SK-N-SH (cell line): ENCODE measurements at regions not wholly inside any gene's neighbourhood (a gene's known extent, or its start where the extent isn't known, plus 50 kb on each side); places are given as distances from the start of the nearest gene placed in this dataset.

Experiments used
- CTCF ChIA-PET: fragments of 300-600, 350-600 bp; formaldehyde crosslinking; extraction: SDS; loops from one replicate; lab custom pipeline; 2021; lab: Yijun Ruan, JAX
- POLR2A ChIA-PET: fragments of 350-600 bp; sonication (Branson Sonifier 250); formaldehyde crosslinking; extraction: SDS; loops from one replicate; lab custom pipeline; 2020; ENCODE audit warnings: antibody characterized with exemption, inconsistent platforms; lab: Yijun Ruan, JAX
- DNase-seq: peaks from one replicate; pipeline ENCODE4 v3.0.0; 2012
- H2AFZ ChIP-seq: fragments of 200-600 bp; sonication (generic); 2 replicates; pipeline ENCODE4 v1.8.1; 2016; ENCODE audit warnings: antibody characterized with exemption, mild to moderate bottlenecking, low read depth
- H3F3A ChIP-seq: fragments of 200-600 bp; sonication (generic); replicated peaks from 2 replicates; pipeline ENCODE3; 2016; ENCODE audit warnings: antibody characterized with exemption, mild to moderate bottlenecking; ENCODE audit not compliant: insufficient read depth
- H3K27ac ChIP-seq, 2 experiments: fragments of 200-500 bp in 1 of 2; fragments of 200-600 bp in 1 of 2; sonication (Bioruptor generic) in 1 of 2; sonication (generic), shearing (Covaris generic) in 1 of 2; 2 replicates each; pipeline versions ENCODE4 v1.5.1 to v1.6.1; 2014 to 2016; ENCODE audit warnings: low read depth in 2 of 2, inconsistent platforms in 1 of 2, low read length in 1 of 2, mild to moderate bottlenecking in 1 of 2, mixed read lengths in 1 of 2
- H3K27me3 ChIP-seq: fragments of 200-600 bp; sonication (generic), shearing (Covaris generic); 2 replicates; pipeline ENCODE4 v1.6.1; 2016; ENCODE audit warnings: mixed run types; ENCODE audit not compliant: insufficient read depth
- H3K36me3 ChIP-seq, 2 experiments: fragments of 200-500 bp in 1 of 2; fragments of 200-600 bp in 1 of 2; sonication (Bioruptor generic) in 1 of 2; sonication (generic) in 1 of 2; replicated peaks in 1 of 2; 2 replicates each; pipeline versions ENCODE3 to v1.5.1; 2014 to 2016; ENCODE audit warnings: low read length in 1 of 2, mild to moderate bottlenecking in 1 of 2; ENCODE audit not compliant: insufficient read depth in 2 of 2, control insufficient read depth in 1 of 2
- H3K4me1 ChIP-seq, 2 experiments: fragments of 200-500 bp in 1 of 2; fragments of 200-600 bp in 1 of 2; sonication (Bioruptor generic) in 1 of 2; sonication (generic), shearing (Covaris generic) in 1 of 2; 2 replicates each; pipeline versions ENCODE4 v1.5.1 to v1.6.1; 2014 to 2016; ENCODE audit warnings: low read depth in 1 of 2, low read length in 1 of 2, mixed run types in 1 of 2; ENCODE audit not compliant: insufficient read depth in 2 of 2, control insufficient read depth in 1 of 2
- H3K4me2 ChIP-seq: fragments of 200-600 bp; sonication (generic), shearing (Covaris generic); 2 replicates; pipeline ENCODE4 v1.6.1; 2017; ENCODE audit warnings: mixed run types
- H3K4me3 ChIP-seq, 2 experiments: fragments of 200-500 bp in 1 of 2; fragments of 200-600 bp in 1 of 2; sonication (Bioruptor generic) in 1 of 2; sonication (generic), shearing (Covaris generic) in 1 of 2; 2 replicates each; pipeline versions ENCODE4 v1.5.1 to v1.8.1; 2014 to 2016; ENCODE audit warnings: low read depth in 2 of 2, inconsistent platforms in 1 of 2, low read length in 1 of 2, mild to moderate bottlenecking in 1 of 2, mixed read lengths in 1 of 2, moderate library complexity in 1 of 2
- H3K79me2 ChIP-seq: fragments of 200-600 bp; sonication (generic); 2 replicates; pipeline ENCODE4 v1.8.1; 2017; ENCODE audit warnings: mild to moderate bottlenecking; ENCODE audit not compliant: insufficient read depth
- H3K9ac ChIP-seq: fragments of 200-600 bp; sonication (generic); 2 replicates; pipeline ENCODE4 v1.6.1; 2017; ENCODE audit warnings: mixed run types
- H3K9me2 ChIP-seq: fragments of 200-600 bp; sonication (generic); 2 replicates; pipeline ENCODE4 v1.6.1; 2017; ENCODE audit warnings: mixed run types
- H3K9me3 ChIP-seq: fragments of 200-600 bp; sonication (generic); 2 replicates; pipeline ENCODE4 v1.6.1; 2017; ENCODE audit warnings: mixed run types, mild to moderate bottlenecking, moderate library complexity
- H4K20me1 ChIP-seq: fragments of 200-600 bp; sonication (generic); 2 replicates; pipeline ENCODE4 v1.6.1; 2017; ENCODE audit warnings: mild to moderate bottlenecking, mixed run types; ENCODE audit not compliant: insufficient read depth
- CHD2 ChIP-seq: fragments of 150-350 bp; IDR thresholded peaks from 2 replicates; pipeline ENCODE4 v1.6.1; 2018; ENCODE audit warnings: low read length; ENCODE audit not compliant: partially characterized antibody
- ELF1 ChIP-seq: IDR thresholded peaks from 2 replicates; pipeline ENCODE4 v1.4.0; 2012
- EP300 ChIP-seq, 2 experiments: IDR thresholded peaks; 2 replicates each; pipeline versions ENCODE4 v1.4.0 to v1.6.1; 2012; ENCODE audit warnings: borderline replicate concordance in 1 of 2, low read depth in 1 of 2, low read length in 1 of 2
- FOXM1 ChIP-seq: IDR thresholded peaks from 2 replicates; pipeline ENCODE4 v1.4.0; 2012; ENCODE audit warnings: low read depth, mild to moderate bottlenecking
- GATA2 ChIP-seq: sonication (generic); formaldehyde crosslinking; IDR thresholded peaks from 2 replicates; pipeline ENCODE4 v1.5.0; 2020; ENCODE audit warnings: mild to moderate bottlenecking, missing genetic modification reagents
- MAX ChIP-seq: IDR thresholded peaks from 2 replicates; pipeline ENCODE4 v1.4.0; 2012; ENCODE audit warnings: low read depth
- MEF2A ChIP-seq: IDR thresholded peaks from 2 replicates; pipeline ENCODE4 v1.4.0; 2012; ENCODE audit warnings: low read depth, borderline replicate concordance
- MXI1 ChIP-seq: IDR thresholded peaks from 2 replicates; pipeline ENCODE4 v1.6.1; 2012; ENCODE audit warnings: mild to moderate bottlenecking, low read depth, low read length, improper control_type of control experiment
- RCOR1 ChIP-seq: fragments of 150-350 bp; IDR thresholded peaks from 2 replicates; pipeline ENCODE4 v1.6.1; 2017; ENCODE audit warnings: antibody characterized with exemption, low read length
- RFX5 ChIP-seq: IDR thresholded peaks from 2 replicates; pipeline ENCODE4 v1.6.1; 2012; ENCODE audit warnings: mild to moderate bottlenecking, improper control_type of control experiment, low read length
- TAF1 ChIP-seq: IDR thresholded peaks from 2 replicates; pipeline ENCODE4 v1.6.1; 2012; ENCODE audit warnings: low read depth, mild to moderate bottlenecking, low read length, moderate library complexity, borderline replicate concordance
- ZBTB33 ChIP-seq: IDR thresholded peaks from 2 replicates; pipeline ENCODE4 v1.4.0; 2012; ENCODE audit warnings: low read depth, borderline replicate concordance
- WGBS: methylation state at CpG from one replicate; pipeline ENCODE4 v1.1.6; 2017; ENCODE audit warnings: low lambda C conversion rate; 5-methylcytosine and 5-hydroxymethylcytosine counted together
- TF ChIP-seq, protein P1 (sequence below): IDR thresholded peaks from 2 replicates; pipeline ENCODE4; 2012
- TF ChIP-seq, protein P2 (sequence below): fragments of 150-350 bp; IDR thresholded peaks from 2 replicates; pipeline ENCODE4 v1.6.1; 2016; ENCODE audit warnings: mild to moderate bottlenecking, low read depth, low read length

DNA sequence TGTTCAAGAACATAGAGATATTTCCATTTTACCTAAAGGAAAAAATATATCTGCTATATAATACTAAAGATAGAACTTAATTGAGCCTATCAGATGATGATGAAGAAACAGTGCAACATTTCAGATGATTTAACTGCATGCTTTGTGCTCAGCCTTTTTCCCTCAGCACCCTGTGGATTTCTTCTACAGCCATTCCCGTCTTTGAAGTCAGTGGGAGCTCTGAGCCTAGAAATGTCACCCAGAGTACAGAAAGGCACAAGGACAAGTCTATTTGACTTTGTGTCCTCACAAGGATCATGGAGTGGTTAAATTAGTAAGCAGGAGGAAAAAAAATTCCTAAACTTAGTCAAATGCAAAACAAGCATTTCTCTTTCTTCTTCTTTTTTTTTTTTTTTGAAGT, 994.0 kb upstream of the FLRT2 start (continued):
- TF ChIP-seq, protein P1, sequence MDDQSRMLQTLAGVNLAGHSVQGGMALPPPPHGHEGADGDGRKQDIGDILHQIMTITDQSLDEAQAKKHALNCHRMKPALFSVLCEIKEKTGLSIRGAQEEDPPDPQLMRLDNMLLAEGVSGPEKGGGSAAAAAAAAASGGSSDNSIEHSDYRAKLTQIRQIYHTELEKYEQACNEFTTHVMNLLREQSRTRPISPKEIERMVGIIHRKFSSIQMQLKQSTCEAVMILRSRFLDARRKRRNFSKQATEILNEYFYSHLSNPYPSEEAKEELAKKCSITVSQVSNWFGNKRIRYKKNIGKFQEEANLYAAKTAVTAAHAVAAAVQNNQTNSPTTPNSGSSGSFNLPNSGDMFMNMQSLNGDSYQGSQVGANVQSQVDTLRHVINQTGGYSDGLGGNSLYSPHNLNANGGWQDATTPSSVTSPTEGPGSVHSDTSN = no peak
- no peak for TF ChIP-seq MEF2A
- TF ChIP-seq ZBTB33 = no peak
- no peak for TF ChIP-seq RFX5
- no peak for TF ChIP-seq GATA2 (CRISPR knock-in tag)
- no peak for TF ChIP-seq MXI1
- no peak for TF ChIP-seq EP300 (IDR thresholded peaks at IDR 0.05; ENCODE audit: borderline replicate concordance in 1 of 2, low read depth in 1 of 2, low read length in 1 of 2)
- TF ChIP-seq ELF1 = no peak
- TF ChIP-seq, protein P2, sequence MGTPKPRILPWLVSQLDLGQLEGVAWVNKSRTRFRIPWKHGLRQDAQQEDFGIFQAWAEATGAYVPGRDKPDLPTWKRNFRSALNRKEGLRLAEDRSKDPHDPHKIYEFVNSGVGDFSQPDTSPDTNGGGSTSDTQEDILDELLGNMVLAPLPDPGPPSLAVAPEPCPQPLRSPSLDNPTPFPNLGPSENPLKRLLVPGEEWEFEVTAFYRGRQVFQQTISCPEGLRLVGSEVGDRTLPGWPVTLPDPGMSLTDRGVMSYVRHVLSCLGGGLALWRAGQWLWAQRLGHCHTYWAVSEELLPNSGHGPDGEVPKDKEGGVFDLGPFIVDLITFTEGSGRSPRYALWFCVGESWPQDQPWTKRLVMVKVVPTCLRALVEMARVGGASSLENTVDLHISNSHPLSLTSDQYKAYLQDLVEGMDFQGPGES = no peak
- TF ChIP-seq, all 33 proteins: peak for 0

DNA sequence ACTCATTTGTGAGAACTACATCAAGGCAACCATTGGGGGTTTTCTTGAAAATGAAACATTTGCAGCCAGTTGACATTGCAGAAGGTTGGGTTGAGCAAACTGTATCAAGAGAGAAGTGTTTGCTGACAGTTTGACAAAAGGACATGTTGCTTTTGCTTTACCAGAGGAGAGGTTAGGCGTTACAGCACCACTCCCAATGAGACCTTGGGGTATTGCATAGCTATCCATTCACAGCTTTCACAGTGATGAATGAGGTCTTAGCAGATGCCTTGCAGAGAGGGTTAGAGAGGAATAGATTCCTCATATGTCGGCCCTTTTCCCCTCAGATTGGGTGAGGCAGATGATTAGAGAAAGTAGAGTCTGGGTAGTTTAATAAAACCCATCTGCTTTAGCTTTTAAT, 988.9 kb upstream of the FLRT2 start:
- Histone ChIP-seq H3K36me3 (no peaks in the 10 kb centered on the region), H3K79me2 (no peaks in the 10 kb centered on the region), H3K27ac (no peak overlapping the region), H4K20me1 (no peaks in the 10 kb centered on the region), H3F3A (no peaks in the 10 kb centered on the region), H3K4me3 (no peak overlapping the region), H3K9me3 (no peaks in the 10 kb centered on the region), H3K4me2 (no peak overlapping the region), H3K4me1 (no peaks in the 10 kb centered on the region), H3K9ac (no peak overlapping the region), H2AFZ (no peak overlapping the region), H3K9me2 (no peaks in the 10 kb centered on the region), H3K27me3 (no peaks in the 10 kb centered on the region)
- TF ChIP-seq FOXM1 = no peak
- TF ChIP-seq TAF1 = no peak
- no peak for TF ChIP-seq MAX
- no peak for TF ChIP-seq CHD2
- TF ChIP-seq GATA2 (CRISPR knock-in tag) = no peak
- no peak for TF ChIP-seq RCOR1
- TF ChIP-seq EP300 (IDR thresholded peaks at IDR 0.05; ENCODE audit: borderline replicate concordance in 1 of 2, low read depth in 1 of 2, low read length in 1 of 2) = no peak
- ChIA-PET POLR2A (no interaction called here), CTCF (no interaction called here)
- 0% methylated on average over 2 of the region's 2 CpGs for WGBS
- DNase-seq = no peak
